SK-N-SH (cell line): ENCODE measurements at regions not wholly inside any gene's neighbourhood (a gene's known extent, or its start where the extent isn't known, plus 50 kb on each side); places are given as distances from the start of the nearest gene placed in this dataset.

Experiments used
- CTCF ChIA-PET: fragments of 300-600, 350-600 bp; formaldehyde crosslinking; extraction: SDS; loops from one replicate; lab custom pipeline; 2021; lab: Yijun Ruan, JAX
- POLR2A ChIA-PET: fragments of 350-600 bp; sonication (Branson Sonifier 250); formaldehyde crosslinking; extraction: SDS; loops from one replicate; lab custom pipeline; 2020; ENCODE audit warnings: antibody characterized with exemption, inconsistent platforms; lab: Yijun Ruan, JAX
- DNase-seq: peaks from one replicate; pipeline ENCODE4 v3.0.0; 2012
- H2AFZ ChIP-seq: fragments of 200-600 bp; sonication (generic); 2 replicates; pipeline ENCODE4 v1.8.1; 2016; ENCODE audit warnings: antibody characterized with exemption, mild to moderate bottlenecking, low read depth
- H3F3A ChIP-seq: fragments of 200-600 bp; sonication (generic); replicated peaks from 2 replicates; pipeline ENCODE3; 2016; ENCODE audit warnings: antibody characterized with exemption, mild to moderate bottlenecking; ENCODE audit not compliant: insufficient read depth
- H3K27ac ChIP-seq, 2 experiments: fragments of 200-500 bp in 1 of 2; fragments of 200-600 bp in 1 of 2; sonication (Bioruptor generic) in 1 of 2; sonication (generic), shearing (Covaris generic) in 1 of 2; 2 replicates each; pipeline versions ENCODE4 v1.5.1 to v1.6.1; 2014 to 2016; ENCODE audit warnings: low read depth in 2 of 2, inconsistent platforms in 1 of 2, low read length in 1 of 2, mild to moderate bottlenecking in 1 of 2, mixed read lengths in 1 of 2
- H3K27me3 ChIP-seq: fragments of 200-600 bp; sonication (generic), shearing (Covaris generic); 2 replicates; pipeline ENCODE4 v1.6.1; 2016; ENCODE audit warnings: mixed run types; ENCODE audit not compliant: insufficient read depth
- H3K36me3 ChIP-seq, 2 experiments: fragments of 200-500 bp in 1 of 2; fragments of 200-600 bp in 1 of 2; sonication (Bioruptor generic) in 1 of 2; sonication (generic) in 1 of 2; replicated peaks in 1 of 2; 2 replicates each; pipeline versions ENCODE3 to v1.5.1; 2014 to 2016; ENCODE audit warnings: low read length in 1 of 2, mild to moderate bottlenecking in 1 of 2; ENCODE audit not compliant: insufficient read depth in 2 of 2, control insufficient read depth in 1 of 2
- H3K4me1 ChIP-seq, 2 experiments: fragments of 200-500 bp in 1 of 2; fragments of 200-600 bp in 1 of 2; sonication (Bioruptor generic) in 1 of 2; sonication (generic), shearing (Covaris generic) in 1 of 2; 2 replicates each; pipeline versions ENCODE4 v1.5.1 to v1.6.1; 2014 to 2016; ENCODE audit warnings: low read depth in 1 of 2, low read length in 1 of 2, mixed run types in 1 of 2; ENCODE audit not compliant: insufficient read depth in 2 of 2, control insufficient read depth in 1 of 2
- H3K4me2 ChIP-seq: fragments of 200-600 bp; sonication (generic), shearing (Covaris generic); 2 replicates; pipeline ENCODE4 v1.6.1; 2017; ENCODE audit warnings: mixed run types
- H3K4me3 ChIP-seq, 2 experiments: fragments of 200-500 bp in 1 of 2; fragments of 200-600 bp in 1 of 2; sonication (Bioruptor generic) in 1 of 2; sonication (generic), shearing (Covaris generic) in 1 of 2; 2 replicates each; pipeline versions ENCODE4 v1.5.1 to v1.8.1; 2014 to 2016; ENCODE audit warnings: low read depth in 2 of 2, inconsistent platforms in 1 of 2, low read length in 1 of 2, mild to moderate bottlenecking in 1 of 2, mixed read lengths in 1 of 2, moderate library complexity in 1 of 2
- H3K79me2 ChIP-seq: fragments of 200-600 bp; sonication (generic); 2 replicates; pipeline ENCODE4 v1.8.1; 2017; ENCODE audit warnings: mild to moderate bottlenecking; ENCODE audit not compliant: insufficient read depth
- H3K9ac ChIP-seq: fragments of 200-600 bp; sonication (generic); 2 replicates; pipeline ENCODE4 v1.6.1; 2017; ENCODE audit warnings: mixed run types
- H3K9me2 ChIP-seq: fragments of 200-600 bp; sonication (generic); 2 replicates; pipeline ENCODE4 v1.6.1; 2017; ENCODE audit warnings: mixed run types
- H3K9me3 ChIP-seq: fragments of 200-600 bp; sonication (generic); 2 replicates; pipeline ENCODE4 v1.6.1; 2017; ENCODE audit warnings: mixed run types, mild to moderate bottlenecking, moderate library complexity
- H4K20me1 ChIP-seq: fragments of 200-600 bp; sonication (generic); 2 replicates; pipeline ENCODE4 v1.6.1; 2017; ENCODE audit warnings: mild to moderate bottlenecking, mixed run types; ENCODE audit not compliant: insufficient read depth
- CHD2 ChIP-seq: fragments of 150-350 bp; IDR thresholded peaks from 2 replicates; pipeline ENCODE4 v1.6.1; 2018; ENCODE audit warnings: low read length; ENCODE audit not compliant: partially characterized antibody
- CTCF ChIP-seq: fragments of 200-600 bp; sonication (generic); IDR thresholded peaks from 2 replicates; pipeline ENCODE4 v1.6.1; 2017; ENCODE audit warnings: antibody characterized with exemption, mild to moderate bottlenecking, moderate library complexity
- EP300 ChIP-seq, 2 experiments: IDR thresholded peaks; 2 replicates each; pipeline versions ENCODE4 v1.4.0 to v1.6.1; 2012; ENCODE audit warnings: borderline replicate concordance in 1 of 2, low read depth in 1 of 2, low read length in 1 of 2
- FOXJ3 ChIP-seq: sonication (generic); formaldehyde crosslinking; IDR thresholded peaks from 2 replicates; pipeline ENCODE4 v1.5.1; 2020; ENCODE audit warnings: mild to moderate bottlenecking, missing genetic modification reagents
- MEF2A ChIP-seq: IDR thresholded peaks from 2 replicates; pipeline ENCODE4 v1.4.0; 2012; ENCODE audit warnings: low read depth, borderline replicate concordance
- MXI1 ChIP-seq: IDR thresholded peaks from 2 replicates; pipeline ENCODE4 v1.6.1; 2012; ENCODE audit warnings: mild to moderate bottlenecking, low read depth, low read length, improper control_type of control experiment
- PBX3 ChIP-seq: IDR thresholded peaks from 2 replicates; pipeline ENCODE4; 2012
- POLR2AphosphoS5 ChIP-seq: IDR thresholded peaks from 2 replicates; pipeline ENCODE4 v1.6.1; 2012; ENCODE audit warnings: low read depth, low read length
- RCOR1 ChIP-seq: fragments of 150-350 bp; IDR thresholded peaks from 2 replicates; pipeline ENCODE4 v1.6.1; 2017; ENCODE audit warnings: antibody characterized with exemption, low read length
- RXRA ChIP-seq: IDR thresholded peaks from 2 replicates; pipeline ENCODE4 v1.4.0; 2012; ENCODE audit warnings: low read depth, mild to moderate bottlenecking, borderline replicate concordance
- WGBS: methylation state at CpG from one replicate; pipeline ENCODE4 v1.1.6; 2017; ENCODE audit warnings: low lambda C conversion rate; 5-methylcytosine and 5-hydroxymethylcytosine counted together

- Histone ChIP-seq H3K79me2 (no peaks in the 10 kb centered on the region), H3K4me2 (no peak overlapping the region), H3F3A (no peaks in the 10 kb centered on the region), H3K36me3 (no peaks in the 10 kb centered on the region), H3K27me3 (peaks cover 7% of the 10 kb centered on the region; the same call in 1 of the 2 replicates), H2AFZ (no peak overlapping the region), H3K9me3 (no peaks in the 10 kb centered on the region), H4K20me1 (no peaks in the 10 kb centered on the region), H3K4me3 (no peak overlapping the region), H3K9me2 (no peaks in the 10 kb centered on the region), H3K4me1 (no peaks in the 10 kb centered on the region; a peak in 1 of 4 replicates), H3K9ac (no peak overlapping the region), H3K27ac (no peak overlapping the region)
- CTCF ChIA-PET = no interaction called here
- TF ChIP-seq PBX3 (no peak), POLR2AphosphoS5 (no peak), MEF2A (no peak), MXI1 (no peak), RXRA (no peak)
- 24% methylated on average over 4 of the region's 4 CpGs for WGBS
- no peak for DNase-seq
- POLR2A ChIA-PET = no interaction called here
Observed at GRCh38 chr13:95452375-95452774, 100.1 kb upstream of the CLDN10 start.

- Histone ChIP-seq H3K4me3 (no peak overlapping the region), H3K79me2 (no peaks in the 10 kb centered on the region), H3K4me2 (no peak overlapping the region), H3K9me3 (no peaks in the 10 kb centered on the region), H3K9ac (no peak overlapping the region), H4K20me1 (no peaks in the 10 kb centered on the region), H2AFZ (no peak overlapping the region), H3K4me1 (no peaks in the 10 kb centered on the region; a peak in 1 of 4 replicates), H3K36me3 (no peaks in the 10 kb centered on the region), H3K27me3 (peaks cover 1% of the 10 kb centered on the region; the same call in 1 of the 2 replicates), H3K9me2 (no peaks in the 10 kb centered on the region), H3F3A (no peaks in the 10 kb centered on the region), H3K27ac (no peak overlapping the region)
- DNase-seq = no peak
- TF ChIP-seq FOXJ3 (CRISPR knock-in tag) (no peak), CTCF (no peak), CHD2 (no peak), RCOR1 (no peak), EP300 (IDR thresholded peaks at IDR 0.05; ENCODE audit: borderline replicate concordance in 1 of 2, low read depth in 1 of 2, low read length in 1 of 2) (no peak)
- ChIA-PET POLR2A (no interaction called here), CTCF (no interaction called here)
- WGBS = 52% methylated on average over 1 of the region's 1 CpG
Observed at GRCh38 chr13:95455782-95456181, 96.7 kb upstream of the CLDN10 start.
